ENCODE measurements at regions not wholly inside any gene's neighbourhood (a gene's known extent, or its start where the extent isn't known, plus 50 kb on each side); places are given as distances from the start of the nearest gene placed in this dataset.

GRCh38 chr5:128774605-128775004 is 190.7 kb upstream of the SLC27A6 start:
- peak; percentile 63 to 81 for DNase-seq (ENCODE audit: low read depth in 2 of 2)
- no peak overlapping the region for H3K4me3 ChIP-seq (replicated peaks in 1 of 2; ENCODE audit: low read depth in 2 of 2, low read length in 2 of 2)
- no peak for TF ChIP-seq CTCF (IDR thresholded peaks at IDR 0.05; ENCODE audit: low read depth, low read length)

GRCh38 chr5:128775558-128775957 is 189.7 kb upstream of the SLC27A6 start:
- H3K4me3 ChIP-seq (replicated peaks in 1 of 2; ENCODE audit: low read depth in 2 of 2, low read length in 2 of 2), result no peak overlapping the region
- no peak for TF ChIP-seq CTCF (IDR thresholded peaks at IDR 0.05; ENCODE audit: low read depth, low read length)
- no peak for DNase-seq (ENCODE audit: low read depth in 2 of 2)

GRCh38 chr5:128777052-128777451 is 188.2 kb upstream of the SLC27A6 start:
- no peak overlapping the region for H3K4me3 ChIP-seq (replicated peaks in 1 of 2; ENCODE audit: low read depth in 2 of 2, low read length in 2 of 2)
- peak in 1 of 2 donors; percentile 3 for DNase-seq (ENCODE audit: low read depth in 2 of 2)
- no peak for TF ChIP-seq CTCF (IDR thresholded peaks at IDR 0.05; ENCODE audit: low read depth, low read length)

GRCh38 chr5:128778474-128778873 is 186.8 kb upstream of the SLC27A6 start:
- no peak for TF ChIP-seq CTCF (IDR thresholded peaks at IDR 0.05; ENCODE audit: low read depth, low read length)
- DNase-seq (ENCODE audit: low read depth in 2 of 2), result peak; percentile 1 to 33
- H3K4me3 ChIP-seq (replicated peaks in 1 of 2; ENCODE audit: low read depth in 2 of 2, low read length in 2 of 2), result no peak overlapping the region

GRCh38 chr5:128782446-128782845 is 182.8 kb upstream of the SLC27A6 start:
- H3K4me3 ChIP-seq (replicated peaks in 1 of 2; ENCODE audit: low read depth in 2 of 2, low read length in 2 of 2), result no peak overlapping the region
- no peak for TF ChIP-seq CTCF (IDR thresholded peaks at IDR 0.05; ENCODE audit: low read depth, low read length)
- peak; percentile 85 to 91 for DNase-seq (ENCODE audit: low read depth in 2 of 2)

- DNase-seq (ENCODE audit: low read depth in 2 of 2), result no peak
- no peak for TF ChIP-seq CTCF (IDR thresholded peaks at IDR 0.05; ENCODE audit: low read depth, low read length)
- no peak overlapping the region for H3K4me3 ChIP-seq (replicated peaks in 1 of 2; ENCODE audit: low read depth in 2 of 2, low read length in 2 of 2)
Observed at GRCh38 chr5:128784726-128785125, 180.6 kb upstream of the SLC27A6 start.

- no peak overlapping the region for H3K4me3 ChIP-seq (replicated peaks in 1 of 2; ENCODE audit: low read depth in 2 of 2, low read length in 2 of 2)
- no peak for DNase-seq (ENCODE audit: low read depth in 2 of 2)
- no peak for TF ChIP-seq CTCF (IDR thresholded peaks at IDR 0.05; ENCODE audit: low read depth, low read length)
Observed at GRCh38 chr5:128791312-128791711, 174.0 kb upstream of the SLC27A6 start.
